Endothelial cell of umbilical vein (primary cell): ENCODE measurements at regions not wholly inside any gene's neighbourhood (a gene's known extent, or its start where the extent isn't known, plus 50 kb on each side); places are given as distances from the start of the nearest gene placed in this dataset.

ENCODE experiments used
- BruUV-seq: library from RNA; stranded (reverse); fragments of 400-500 nt; replicated peaks from 2 replicates; lab custom pipeline; 2021; lab: Mats Ljungman, UMichigan
- CTCF ChIA-PET: fragments of 300-600, 350-600 bp; sonication (Branson Sonifier 250); formaldehyde crosslinking; loops from one replicate; lab custom pipeline; 2021; ENCODE audit warnings: antibody characterized with exemption, inconsistent platforms; lab: Charles Lee
- POLR2A ChIA-PET: fragments of 300-600, 350-600 bp; sonication (Branson Sonifier 250); formaldehyde crosslinking; loops from one replicate; lab custom pipeline; 2021; ENCODE audit warnings: antibody characterized with exemption, inconsistent platforms; lab: Charles Lee
- DNase-seq: peaks from one replicate; pipeline ENCODE4 v3.0.0-alpha.2; 2011; ENCODE audit warnings: low read depth, low spot score
- FAIRE-seq: peaks from 2 replicates; lab custom pipeline; 2011; peaks lifted over from hg19 to GRCh38; lab: Jason Lieb, UNC
- H2AFZ ChIP-seq: 2 replicates; pipeline ENCODE4 v1.6.0; 2012; ENCODE audit warnings: low read depth, low read length, control low read depth, inconsistent platforms
- H3K27ac ChIP-seq: 2 replicates; pipeline ENCODE4 v1.5.1; 2011; ENCODE audit warnings: low read depth, mild to moderate bottlenecking, control low read depth, low read length, moderate library complexity; ENCODE audit not compliant: insufficient read depth
- H3K27me3 ChIP-seq, 2 experiments: 2 replicates each; pipeline versions ENCODE4 v1.6.0 to v1.6.1; 2011; ENCODE audit warnings: low read length in 2 of 2, mixed read lengths in 1 of 2; ENCODE audit not compliant: control insufficient read depth in 2 of 2, insufficient read depth in 2 of 2
- H3K36me3 ChIP-seq, 2 experiments: 2 replicates in 1 of 2; 3 replicates in 1 of 2; pipeline ENCODE4 v1.5.1; 2011; ENCODE audit warnings: low read length in 2 of 2, mild to moderate bottlenecking in 1 of 2, moderate library complexity in 1 of 2; ENCODE audit not compliant: control insufficient read depth in 2 of 2, insufficient read depth in 2 of 2; ENCODE audit errors: extremely low read depth in 1 of 2
- H3K4me1 ChIP-seq: 3 replicates; pipeline ENCODE4 v1.5.1; 2011; ENCODE audit warnings: mild to moderate bottlenecking, low read length; ENCODE audit not compliant: control insufficient read depth, insufficient read depth; ENCODE audit errors: extremely low read depth
- H3K4me2 ChIP-seq: 2 replicates; pipeline ENCODE4 v1.6.1; 2011; ENCODE audit warnings: low read length, control low read depth, mixed read lengths; ENCODE audit not compliant: insufficient read depth
- H3K4me3 ChIP-seq, 3 experiments: fragments of 200-600 bp in 1 of 3; sonication (generic), shearing (Covaris generic) in 1 of 3; replicated peaks in 1 of 3; 2 replicates each; pipeline ENCODE4 v1.5.1; 2011 to 2016; ENCODE audit warnings: control low read depth in 3 of 3, low read length in 3 of 3, mild to moderate bottlenecking in 2 of 3, inconsistent platforms in 1 of 3, low read depth in 1 of 3, moderate library complexity in 1 of 3; ENCODE audit not compliant: insufficient read depth in 1 of 3
- H3K79me2 ChIP-seq: 2 replicates; pipeline ENCODE4 v1.6.0; 2012; ENCODE audit warnings: low read length, inconsistent platforms; ENCODE audit not compliant: control insufficient read depth, insufficient read depth
- H3K9ac ChIP-seq: replicated peaks from 2 replicates; pipeline ENCODE3; 2011; ENCODE audit warnings: low read length, control low read depth; ENCODE audit not compliant: insufficient read depth; ENCODE audit errors: extremely low read depth
- H3K9me1 ChIP-seq: replicated peaks from 3 replicates; pipeline ENCODE4 v1.6.0; 2011; ENCODE audit warnings: mild to moderate bottlenecking, low read length; ENCODE audit not compliant: control insufficient read depth, insufficient read depth; ENCODE audit errors: extremely low read depth
- H3K9me3 ChIP-seq: replicated peaks from 2 replicates; pipeline ENCODE4 v1.5.1; 2012; ENCODE audit warnings: low read length, inconsistent platforms; ENCODE audit not compliant: control insufficient read depth, insufficient read depth
- H4K20me1 ChIP-seq: replicated peaks from 2 replicates; pipeline ENCODE3; 2011; ENCODE audit warnings: mild to moderate bottlenecking, low read length; ENCODE audit not compliant: control insufficient read depth, insufficient read depth; ENCODE audit errors: extremely low read depth
- EZH2 ChIP-seq: IDR thresholded peaks from 2 replicates; pipeline ENCODE4 v1.6.1; 2012; ENCODE audit warnings: borderline replicate concordance, low read depth, mild to moderate bottlenecking, moderate library complexity, low read length, inconsistent platforms; ENCODE audit not compliant: severe bottlenecking
- FOS ChIP-seq: IDR thresholded peaks from 2 replicates; pipeline ENCODE4 v1.6.1; 2011; ENCODE audit warnings: mild to moderate bottlenecking, low read length, moderate library complexity, borderline replicate concordance; ENCODE audit not compliant: insufficient read depth
- GATA2 ChIP-seq: IDR thresholded peaks from 2 replicates; pipeline ENCODE4 v1.7.0; 2011; ENCODE audit warnings: low read depth, mild to moderate bottlenecking, moderate library complexity, mixed read lengths, low read length; ENCODE audit not compliant: insufficient read length, insufficient read depth
- JUN ChIP-seq: IDR thresholded peaks from 2 replicates; pipeline ENCODE4 v1.6.1; 2011; ENCODE audit warnings: borderline replicate concordance, low read depth; ENCODE audit not compliant: insufficient read length, insufficient read depth
- MYC ChIP-seq: IDR thresholded peaks from one replicate; pipeline ENCODE4 v1.6.1; 2011; ENCODE audit warnings: mild to moderate bottlenecking, low read depth, low read length
- POLR2A ChIP-seq: IDR thresholded peaks from 2 replicates; pipeline ENCODE4 v1.6.1; 2012; ENCODE audit warnings: low read depth, mild to moderate bottlenecking, control low read depth, low read length
- POLR2AphosphoS5 ChIP-seq: IDR thresholded peaks from 2 replicates; pipeline ENCODE4 v1.6.1; 2012; ENCODE audit warnings: low read depth, mild to moderate bottlenecking, control low read depth, low read length, moderate library complexity; ENCODE audit not compliant: insufficient read depth
- dilution Hi-C: fragments of 300-500 bp; cut with MboI; formaldehyde crosslinking; loops from one replicate; pipeline ENCODE4 v1.15.0; 2019; ENCODE audit warnings: low sequenced_read_pairs; ENCODE audit not compliant: extremely low pct_ligation_motif_present
- intact Hi-C: fragments of 100-400 bp; cut with micrococcal nuclease; formaldehyde crosslinking; loops from one replicate; pipeline ENCODE4 v1.10.0; 2022
- TF ChIP-seq, protein P1 (sequence below), 2 donors: IDR thresholded peaks; 1 replicate in 1 of 2; 2 replicates in 1 of 2; pipeline ENCODE4 v1.5.1; 2011; ENCODE audit warnings: low read length in 2 of 2, mild to moderate bottlenecking in 2 of 2, moderate library complexity in 2 of 2, control low read depth in 1 of 2, inconsistent platforms in 1 of 2, low read depth in 1 of 2; ENCODE audit not compliant: insufficient read depth in 1 of 2; ENCODE audit errors: extremely low read depth in 1 of 2
- TF ChIP-seq, protein P2 (sequence below): IDR thresholded peaks from 2 replicates; pipeline ENCODE4 v1.6.1; 2011; ENCODE audit not compliant: insufficient read depth, insufficient read length

DNA sequence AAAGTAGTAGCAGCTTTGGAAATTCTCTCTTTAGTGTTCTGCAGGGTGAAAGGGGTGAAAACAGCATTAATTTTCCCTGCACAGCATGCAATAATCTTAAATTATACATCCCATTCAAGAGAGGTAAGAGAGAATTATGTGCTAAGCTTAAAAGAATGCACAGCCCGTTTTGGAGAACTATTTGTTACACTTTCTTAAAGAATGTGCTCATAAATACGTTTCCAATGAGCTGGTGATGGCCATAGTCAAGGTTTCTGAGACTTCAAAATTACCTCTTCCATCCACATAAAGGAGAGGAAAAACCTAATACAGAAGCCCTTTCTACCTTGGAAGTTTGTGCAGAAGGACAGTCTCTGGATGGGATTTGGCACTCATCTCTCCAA is 766.7 kb upstream of the TENM3 start:
- Histone ChIP-seq H3K4me3 (no peak overlapping the region), H3K36me3 (no peaks in the 10 kb centered on the region), H3K79me2 (no peaks in the 10 kb centered on the region), H3K4me1 (no peaks in the 10 kb centered on the region), H3K4me2 (no peak overlapping the region), H4K20me1 (no peaks in the 10 kb centered on the region), H3K9me1 (no peaks in the 10 kb centered on the region), H3K9me3 (peaks cover 4% of the 10 kb centered on the region), H3K27ac (no peak overlapping the region), H3K9ac (no peak overlapping the region), H2AFZ (no peak overlapping the region), H3K27me3 (no peaks in the 10 kb centered on the region)
- intact Hi-C loops (no loop called here), dilution Hi-C loops (no loop called here)
- BruUV-seq, result no TSS peak
- POLR2A ChIA-PET, result no interaction called here
- FAIRE-seq, result no peak
- TF ChIP-seq JUN (no peak), POLR2AphosphoS5 (no peak), EZH2 (no peak), FOS (no peak), MYC (no peak), POLR2A (no peak), GATA2 (no peak)
- TF ChIP-seq, protein P1, sequence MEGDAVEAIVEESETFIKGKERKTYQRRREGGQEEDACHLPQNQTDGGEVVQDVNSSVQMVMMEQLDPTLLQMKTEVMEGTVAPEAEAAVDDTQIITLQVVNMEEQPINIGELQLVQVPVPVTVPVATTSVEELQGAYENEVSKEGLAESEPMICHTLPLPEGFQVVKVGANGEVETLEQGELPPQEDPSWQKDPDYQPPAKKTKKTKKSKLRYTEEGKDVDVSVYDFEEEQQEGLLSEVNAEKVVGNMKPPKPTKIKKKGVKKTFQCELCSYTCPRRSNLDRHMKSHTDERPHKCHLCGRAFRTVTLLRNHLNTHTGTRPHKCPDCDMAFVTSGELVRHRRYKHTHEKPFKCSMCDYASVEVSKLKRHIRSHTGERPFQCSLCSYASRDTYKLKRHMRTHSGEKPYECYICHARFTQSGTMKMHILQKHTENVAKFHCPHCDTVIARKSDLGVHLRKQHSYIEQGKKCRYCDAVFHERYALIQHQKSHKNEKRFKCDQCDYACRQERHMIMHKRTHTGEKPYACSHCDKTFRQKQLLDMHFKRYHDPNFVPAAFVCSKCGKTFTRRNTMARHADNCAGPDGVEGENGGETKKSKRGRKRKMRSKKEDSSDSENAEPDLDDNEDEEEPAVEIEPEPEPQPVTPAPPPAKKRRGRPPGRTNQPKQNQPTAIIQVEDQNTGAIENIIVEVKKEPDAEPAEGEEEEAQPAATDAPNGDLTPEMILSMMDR (IDR thresholded peaks at IDR 0.05; ENCODE audit: extremely low read depth in 1 of 2, insufficient read depth in 1 of 2, low read depth in 1 of 2, low read length in 2 of 2), result no peak
- TF ChIP-seq, protein P2, sequence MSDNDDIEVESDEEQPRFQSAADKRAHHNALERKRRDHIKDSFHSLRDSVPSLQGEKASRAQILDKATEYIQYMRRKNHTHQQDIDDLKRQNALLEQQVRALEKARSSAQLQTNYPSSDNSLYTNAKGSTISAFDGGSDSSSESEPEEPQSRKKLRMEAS, result no peak
- CTCF ChIA-PET, result no interaction called here
- DNase-seq, result no peak
